ENCODE measurements at regions not wholly inside any gene's neighbourhood (a gene's known extent, or its start where the extent isn't known, plus 50 kb on each side); places are given as distances from the start of the nearest gene placed in this dataset.

- H3K27ac ChIP-seq, result no peak overlapping the region
- no peaks in the 10 kb centered on the region for H3K4me1 ChIP-seq (ENCODE audit: low read depth)
- H3K4me3 ChIP-seq, result no peak overlapping the region
- no peaks in the 10 kb centered on the region for H3K27me3 ChIP-seq
- TF ChIP-seq CTCF (IDR thresholded peaks at IDR 0.05; ENCODE audit: low read depth, low read length), result no peak
- no peaks in the 10 kb centered on the region for H3K9me3 ChIP-seq (ENCODE audit: low read depth)
- no peak for DNase-seq (ENCODE audit: low read depth in 1 of 2, low spot score in 1 of 2)
- H3K36me3 ChIP-seq, result no peaks in the 10 kb centered on the region
These were observed 201.1 kb downstream of the VAPA start for GRCh38 chr18:10114717-10115463.

GRCh38 chr18:10116574-10116973 lies 202.8 kb downstream of the VAPA start:
- Histone ChIP-seq H3K27me3 (no peaks in the 10 kb centered on the region), H3K4me3 (no peak overlapping the region), H3K27ac (no peak overlapping the region), H3K36me3 (no peaks in the 10 kb centered on the region), H3K9me3 (ENCODE audit: low read depth) (no peaks in the 10 kb centered on the region), H3K4me1 (ENCODE audit: low read depth) (peaks cover 5% of the 10 kb centered on the region)
- TF ChIP-seq CTCF (IDR thresholded peaks at IDR 0.05; ENCODE audit: low read depth, low read length), result no peak
- DNase-seq (ENCODE audit: low read depth in 1 of 2, low spot score in 1 of 2), result peak in 1 of 2 donors; percentile 36

- no peak overlapping the region for H3K27ac ChIP-seq
- TF ChIP-seq CTCF (IDR thresholded peaks at IDR 0.05; ENCODE audit: low read depth, low read length), result no peak
These were observed 205.7 kb downstream of the VAPA start for GRCh38 chr18:10119528-10119927.

GRCh38 chr18:10119991-10120390 lies 206.2 kb downstream of the VAPA start:
- DNase-seq (ENCODE audit: low read depth in 1 of 2, low spot score in 1 of 2), result no peak
- peaks cover 28% of the 10 kb centered on the region for H3K4me1 ChIP-seq (ENCODE audit: low read depth)
- no peak for TF ChIP-seq CTCF (IDR thresholded peaks at IDR 0.05; ENCODE audit: low read depth, low read length)
- no peak overlapping the region for H3K4me3 ChIP-seq
- H3K27me3 ChIP-seq, result no peaks in the 10 kb centered on the region
- H3K27ac ChIP-seq, result no peak overlapping the region
- no peaks in the 10 kb centered on the region for H3K9me3 ChIP-seq (ENCODE audit: low read depth)
- no peaks in the 10 kb centered on the region for H3K36me3 ChIP-seq

More at GRCh38 chr18:10119528-10119927, 205.7 kb downstream of the VAPA start:
- no peaks in the 10 kb centered on the region for H3K27me3 ChIP-seq
- peaks cover 23% of the 10 kb centered on the region for H3K4me1 ChIP-seq (ENCODE audit: low read depth)
- no peaks in the 10 kb centered on the region for H3K36me3 ChIP-seq
- no peak overlapping the region for H3K4me3 ChIP-seq
- no peaks in the 10 kb centered on the region for H3K9me3 ChIP-seq (ENCODE audit: low read depth)
- DNase-seq (ENCODE audit: low read depth in 1 of 2, low spot score in 1 of 2), result no peak

- no peak for DNase-seq (ENCODE audit: low read depth in 1 of 2, low spot score in 1 of 2)
- H3K4me3 ChIP-seq, result no peak overlapping the region
- H3K27me3 ChIP-seq, result no peaks in the 10 kb centered on the region
- no peaks in the 10 kb centered on the region for H3K36me3 ChIP-seq
- H3K4me1 ChIP-seq (ENCODE audit: low read depth), result peaks cover 29% of the 10 kb centered on the region
- H3K27ac ChIP-seq, result peak overlapping the region; percentile 77
- TF ChIP-seq CTCF (IDR thresholded peaks at IDR 0.05; ENCODE audit: low read depth, low read length), result no peak
- H3K9me3 ChIP-seq (ENCODE audit: low read depth), result no peaks in the 10 kb centered on the region
These were observed 206.8 kb downstream of the VAPA start for GRCh38 chr18:10120622-10121021.

All from cardiac muscle cell (in vitro differentiated cells and primary cell).